ENCODE measurements at regions not wholly inside any gene's neighbourhood (a gene's known extent, or its start where the extent isn't known, plus 50 kb on each side); places are given as distances from the start of the nearest gene placed in this dataset.

- H3K27ac ChIP-seq: no peak overlapping the region
- H3K36me3 ChIP-seq: no peaks in the 10 kb centered on the region
- H3K27me3 ChIP-seq: peaks cover 23% of the 10 kb centered on the region
- ATAC-seq: no peak
- H3K9me3 ChIP-seq: peaks cover 0 to 18% (median 0%) of the 10 kb centered on the region in 3 donors
- H3K4me3 ChIP-seq: no peak overlapping the region
- 100% methylated on average over 1 of the region's 1 CpG for WGBS, 2 donors (ENCODE audit: low coverage in 1 of 2)
- H3K4me1 ChIP-seq: no peaks in the 10 kb centered on the region
- TF ChIP-seq POLR2AphosphoS5 (IDR thresholded peaks at IDR 0.05) (no peak), EP300 (IDR thresholded peaks at IDR 0.05) (no peak), POLR2A (IDR thresholded peaks at IDR 0.05) (no peak), CTCF (IDR thresholded peaks at IDR 0.05) (no peak)
Measured at GRCh38 chr6:40044196-40044595, 109.9 kb upstream of the MOCS1 start.

GRCh38 chr6:40042232-40042631, 108.0 kb upstream of the MOCS1 start:
- Histone ChIP-seq H3K9me3 (peaks cover 0 to 18% (median 0%) of the 10 kb centered on the region in 3 donors), H3K27ac (no peak overlapping the region), H3K4me3 (no peak overlapping the region), H3K27me3 (peaks cover 21% of the 10 kb centered on the region), H3K4me1 (no peaks in the 10 kb centered on the region), H3K36me3 (no peaks in the 10 kb centered on the region)
- no peak for TF ChIP-seq CTCF (IDR thresholded peaks at IDR 0.05)
- no peak for TF ChIP-seq EP300 (IDR thresholded peaks at IDR 0.05)
- no peak for TF ChIP-seq POLR2AphosphoS5 (IDR thresholded peaks at IDR 0.05)
- TF ChIP-seq POLR2A (IDR thresholded peaks at IDR 0.05): no peak
- no peak for ATAC-seq

GRCh38 chr6:40039042-40039441, 104.8 kb upstream of the MOCS1 start:
- no peak for ATAC-seq
- Histone ChIP-seq H3K4me3 (no peak overlapping the region), H3K4me1 (no peaks in the 10 kb centered on the region), H3K9me3 (peaks cover 0 to 18% (median 0%) of the 10 kb centered on the region in 3 donors), H3K27me3 (peaks cover 21% of the 10 kb centered on the region), H3K36me3 (no peaks in the 10 kb centered on the region), H3K27ac (no peak overlapping the region)
- TF ChIP-seq EP300 (IDR thresholded peaks at IDR 0.05) (no peak), POLR2AphosphoS5 (IDR thresholded peaks at IDR 0.05) (no peak), CTCF (IDR thresholded peaks at IDR 0.05) (no peak), POLR2A (IDR thresholded peaks at IDR 0.05) (no peak)
- WGBS, 2 donors (ENCODE audit: low coverage in 1 of 2): 71% methylated on average over 1 of the region's 3 CpGs; no CpG with 5 or more reads in 1 of the 2 donors

- no peak for TF ChIP-seq EP300 (IDR thresholded peaks at IDR 0.05)
- no peak for TF ChIP-seq POLR2A (IDR thresholded peaks at IDR 0.05)
- TF ChIP-seq POLR2AphosphoS5 (IDR thresholded peaks at IDR 0.05): no peak
- TF ChIP-seq CTCF (IDR thresholded peaks at IDR 0.05): no peak
- ATAC-seq: no peak
Measured at GRCh38 chr6:40038626-40039025, 104.4 kb upstream of the MOCS1 start.

GRCh38 chr6:40037271-40037670, 103.0 kb upstream of the MOCS1 start:
- TF ChIP-seq EP300 (IDR thresholded peaks at IDR 0.05): no peak
- TF ChIP-seq POLR2A (IDR thresholded peaks at IDR 0.05): no peak
- TF ChIP-seq CTCF (IDR thresholded peaks at IDR 0.05): no peak
- no peak for TF ChIP-seq POLR2AphosphoS5 (IDR thresholded peaks at IDR 0.05)
- H3K4me1 ChIP-seq: no peaks in the 10 kb centered on the region
- H3K36me3 ChIP-seq: no peaks in the 10 kb centered on the region
- no peak for ATAC-seq
- H3K27ac ChIP-seq: no peak overlapping the region
- no peak overlapping the region for H3K4me3 ChIP-seq
- H3K27me3 ChIP-seq: peaks cover 19% of the 10 kb centered on the region
- peaks cover 0 to 15% (median 0%) of the 10 kb centered on the region in 3 donors for H3K9me3 ChIP-seq

More at GRCh38 chr6:40038626-40039025, 104.4 kb upstream of the MOCS1 start:
- H3K4me1 ChIP-seq: no peaks in the 10 kb centered on the region
- peaks cover 0 to 18% (median 0%) of the 10 kb centered on the region in 3 donors for H3K9me3 ChIP-seq
- H3K36me3 ChIP-seq: no peaks in the 10 kb centered on the region
- H3K27me3 ChIP-seq: peaks cover 21% of the 10 kb centered on the region
- no peak overlapping the region for H3K27ac ChIP-seq
- H3K4me3 ChIP-seq: no peak overlapping the region

Measured in gastroesophageal sphincter (tissue), 4 donors.